ENCODE measurements at regions not wholly inside any gene's neighbourhood (a gene's known extent, or its start where the extent isn't known, plus 50 kb on each side); places are given as distances from the start of the nearest gene placed in this dataset.

DNA sequence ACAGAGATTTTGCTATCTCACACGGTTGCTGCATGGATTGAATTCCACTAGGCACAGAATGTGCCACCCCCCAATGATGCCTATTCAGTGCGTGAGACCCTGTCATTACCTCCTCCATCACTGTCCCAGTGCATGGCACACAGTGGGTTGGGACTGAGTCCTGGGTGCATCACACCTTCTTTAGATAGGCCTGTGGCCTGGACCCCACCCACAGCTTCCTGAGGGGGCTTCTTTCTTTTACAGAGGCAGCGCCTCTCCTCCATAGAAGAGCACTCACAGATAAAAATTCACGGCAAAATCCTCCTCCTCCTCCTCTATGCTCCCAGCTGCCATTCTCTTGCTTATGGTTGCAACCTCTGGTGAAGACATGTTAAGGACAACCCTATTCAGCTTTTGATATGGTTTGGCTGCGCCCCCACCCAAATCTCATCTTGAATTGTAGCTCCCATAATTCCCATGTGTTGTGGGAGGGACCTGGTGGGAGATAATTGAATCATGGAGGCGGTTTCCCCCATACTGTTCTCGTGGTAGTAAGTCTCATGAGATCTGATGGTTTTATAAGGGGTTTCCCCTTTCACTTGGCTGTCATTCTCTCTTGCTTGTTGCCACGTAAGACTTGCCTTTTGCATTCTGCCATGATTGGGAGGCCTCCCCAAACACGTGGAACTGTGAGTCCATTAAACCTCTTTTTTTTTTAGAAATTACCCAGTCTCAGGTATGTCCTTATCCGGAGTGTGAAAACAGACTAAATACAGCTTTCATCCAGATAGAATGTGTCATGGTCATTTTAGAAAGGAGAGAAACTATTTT lies 147.6 kb downstream of the KLF13 start:
- Histone ChIP-seq H3K27ac (ENCODE audit: low read depth in 1 of 3, low read length in 2 of 3) (no peak overlapping the region), H3K4me3 (ENCODE audit: low read depth in 1 of 3, low read length in 3 of 3) (no peak overlapping the region), H3K4me1 (ENCODE audit: control insufficient read depth in 3 of 3, insufficient read depth in 2 of 3, low read depth in 1 of 3, low read length in 2 of 3) (peaks cover 5 to 7% (median 6%) of the 10 kb centered on the region in 3 donors), H3K9me3 (ENCODE audit: control insufficient read depth in 2 of 2, insufficient read depth in 1 of 2, low read depth in 1 of 2, low read length in 1 of 2) (no peaks in the 10 kb centered on the region), H3K27me3 (ENCODE audit: control insufficient read depth in 3 of 3, insufficient read depth in 3 of 3, low read length in 3 of 3) (peaks cover 0 to 2% (median 0%) of the 10 kb centered on the region in 3 donors), H3K36me3 (ENCODE audit: control insufficient read depth in 3 of 3, insufficient read depth in 2 of 3, low read depth in 1 of 3, low read length in 3 of 3) (no peaks in the 10 kb centered on the region)
- WGBS, 3 donors: 79 to 90% (median 83%) methylated on average over 10 of the region's 10 CpGs
- no peak for DNase-seq
- no peak for FAIRE-seq

DNA sequence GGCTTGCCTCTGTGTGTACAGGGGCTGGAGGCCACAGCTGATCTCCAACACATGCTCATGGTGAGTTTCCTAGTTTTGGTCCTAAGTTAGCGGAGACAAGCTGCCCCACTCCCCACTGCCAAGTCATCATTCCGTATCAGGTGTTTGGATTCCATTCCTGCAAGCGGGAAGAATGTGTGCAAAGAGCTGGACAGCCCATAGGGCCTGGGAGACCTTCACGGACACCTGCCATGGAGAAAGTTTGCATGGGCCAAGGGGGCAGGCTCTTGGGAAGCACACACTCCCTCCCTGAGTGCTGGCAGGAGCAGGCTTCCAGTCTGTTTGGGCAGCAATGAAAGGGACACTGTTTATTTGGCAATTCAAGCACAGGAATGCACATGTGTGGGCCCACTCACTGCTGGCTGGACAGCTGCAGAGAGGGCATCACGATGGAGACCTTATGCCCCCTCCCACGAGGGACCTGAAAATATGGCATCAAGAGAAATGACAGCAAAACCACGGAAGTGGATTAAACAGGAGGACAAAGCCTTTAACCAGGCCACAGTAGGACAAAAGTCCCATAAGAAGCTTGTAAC lies 149.7 kb downstream of the KLF13 start:
- Histone ChIP-seq H3K27ac (ENCODE audit: low read depth in 1 of 3, low read length in 2 of 3) (no peak overlapping the region), H3K9me3 (ENCODE audit: control insufficient read depth in 2 of 2, insufficient read depth in 1 of 2, low read depth in 1 of 2, low read length in 1 of 2) (no peaks in the 10 kb centered on the region), H3K27me3 (ENCODE audit: control insufficient read depth in 3 of 3, insufficient read depth in 3 of 3, low read length in 3 of 3) (peaks cover 0 to 7% (median 0%) of the 10 kb centered on the region in 3 donors), H3K4me3 (ENCODE audit: low read depth in 1 of 3, low read length in 3 of 3) (no peak overlapping the region), H3K36me3 (ENCODE audit: control insufficient read depth in 3 of 3, insufficient read depth in 2 of 3, low read depth in 1 of 3, low read length in 3 of 3) (no peaks in the 10 kb centered on the region), H3K4me1 (ENCODE audit: control insufficient read depth in 3 of 3, insufficient read depth in 2 of 3, low read depth in 1 of 3, low read length in 2 of 3) (peaks cover 5 to 7% (median 6%) of the 10 kb centered on the region in 3 donors)
- DNase-seq (no peak), FAIRE-seq (no peak)
- 86 to 92% (median 88%) methylated on average over 7 of the region's 7 CpGs for WGBS, 3 donors

DNA sequence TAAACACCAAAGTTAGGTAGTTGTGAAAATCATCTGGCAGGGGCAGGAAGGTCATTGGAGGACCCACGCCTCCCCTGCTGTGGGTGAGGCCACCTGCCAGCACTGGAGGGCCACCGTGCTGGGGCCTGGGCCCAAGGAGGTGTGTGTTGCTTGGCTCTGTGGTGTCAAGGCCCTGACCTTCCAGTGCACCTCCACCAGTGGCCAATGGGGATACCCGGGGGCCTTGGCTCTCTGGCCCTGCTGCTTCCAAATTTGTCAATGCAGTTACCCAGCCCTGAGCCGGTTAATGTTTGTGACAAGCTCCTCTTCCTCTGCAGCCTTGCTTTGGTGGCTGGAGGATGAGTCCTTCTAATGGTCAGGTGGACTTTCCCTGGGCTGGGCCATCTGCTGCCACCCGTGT lies 150.2 kb downstream of the KLF13 start:
- FAIRE-seq: no peak
- Histone ChIP-seq H3K36me3 (ENCODE audit: control insufficient read depth in 3 of 3, insufficient read depth in 2 of 3, low read depth in 1 of 3, low read length in 3 of 3) (no peaks in the 10 kb centered on the region), H3K27ac (ENCODE audit: low read depth in 1 of 3, low read length in 2 of 3) (no peak overlapping the region), H3K27me3 (ENCODE audit: control insufficient read depth in 3 of 3, insufficient read depth in 3 of 3, low read length in 3 of 3) (peaks cover 0 to 10% (median 0%) of the 10 kb centered on the region in 3 donors), H3K4me1 (ENCODE audit: control insufficient read depth in 3 of 3, insufficient read depth in 2 of 3, low read depth in 1 of 3, low read length in 2 of 3) (peaks cover 5 to 6% (median 5%) of the 10 kb centered on the region in 3 donors), H3K4me3 (ENCODE audit: low read depth in 1 of 3, low read length in 3 of 3) (no peak overlapping the region), H3K9me3 (ENCODE audit: control insufficient read depth in 2 of 2, insufficient read depth in 1 of 2, low read depth in 1 of 2, low read length in 1 of 2) (no peaks in the 10 kb centered on the region)
- WGBS, 3 donors: 84 to 91% (median 86%) methylated on average over 5 of the region's 5 CpGs
- no peak for DNase-seq

DNA sequence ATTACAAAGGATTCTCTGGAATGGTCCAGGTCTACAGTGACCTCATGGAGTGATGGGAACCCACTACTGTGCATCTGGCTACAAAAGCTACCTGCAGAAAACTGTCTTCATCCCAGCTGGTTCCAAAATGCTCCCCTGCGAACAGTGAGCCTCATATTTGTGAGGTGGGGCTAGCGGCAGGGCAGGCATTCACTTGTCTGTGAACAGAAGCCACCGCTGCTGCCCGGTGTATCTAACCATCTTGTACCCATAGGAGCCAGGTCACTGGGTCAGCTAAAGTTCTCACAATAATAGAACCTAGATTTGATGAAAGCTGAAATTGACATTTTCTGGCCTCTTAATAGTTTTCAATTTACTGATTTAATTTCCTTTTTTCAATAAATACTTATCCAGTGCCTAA lies 150.7 kb downstream of the KLF13 start:
- FAIRE-seq: no peak

DNA sequence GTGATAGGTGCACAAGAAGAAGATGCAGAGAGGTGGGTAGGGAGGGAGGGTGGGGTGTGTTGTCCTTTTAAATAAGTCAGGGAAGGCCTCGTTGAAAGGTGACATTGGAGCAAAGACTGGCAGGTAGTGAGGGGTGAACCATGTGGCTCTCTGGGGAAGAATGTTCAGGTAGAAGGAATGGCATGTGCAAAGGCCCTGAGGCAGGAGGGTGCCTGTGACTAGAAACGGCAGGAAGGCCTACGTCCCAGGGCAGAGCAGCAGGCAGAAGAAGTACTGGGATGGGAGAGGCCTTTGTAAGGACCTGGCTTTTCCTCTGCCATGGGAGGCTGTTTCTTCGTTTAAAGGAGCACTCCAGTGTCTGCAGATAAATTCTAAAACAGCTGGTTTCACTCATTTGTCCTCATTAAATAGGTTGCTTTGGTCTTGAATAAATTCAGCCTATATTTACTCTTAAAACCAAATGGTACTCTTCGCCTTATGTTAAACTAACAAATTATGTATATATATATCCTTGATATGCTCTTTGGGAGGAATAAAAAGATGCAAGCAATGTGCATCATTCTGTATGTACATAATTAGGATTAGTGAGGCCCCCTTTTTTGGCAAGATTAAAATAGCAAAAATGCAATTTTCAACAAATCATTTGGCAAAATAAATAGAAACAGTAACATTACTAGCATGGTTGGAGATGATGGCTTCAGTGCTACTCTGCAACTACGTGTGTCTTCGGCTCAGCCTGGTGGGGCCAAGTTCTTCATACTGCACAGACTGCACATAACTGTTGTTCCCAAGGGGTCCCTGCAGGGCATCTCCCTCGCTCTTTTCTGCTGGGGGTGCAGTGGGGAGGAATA lies 151.4 kb downstream of the KLF13 start:
- no peaks in the 10 kb centered on the region for H3K9me3 ChIP-seq (ENCODE audit: control insufficient read depth in 2 of 2, insufficient read depth in 1 of 2, low read depth in 1 of 2, low read length in 1 of 2)
- 77 to 96% (median 91%) methylated on average over 8 of the region's 8 CpGs for WGBS, 3 donors
- peaks cover 0 to 22% (median 0%) of the 10 kb centered on the region in 3 donors for H3K27me3 ChIP-seq (ENCODE audit: control insufficient read depth in 3 of 3, insufficient read depth in 3 of 3, low read length in 3 of 3)
- DNase-seq (no peak), FAIRE-seq (no peak)
- no peak overlapping the region for H3K27ac ChIP-seq (ENCODE audit: low read depth in 1 of 3, low read length in 2 of 3)
- no peak overlapping the region for H3K4me3 ChIP-seq (ENCODE audit: low read depth in 1 of 3, low read length in 3 of 3)
- no peaks in the 10 kb centered on the region for H3K36me3 ChIP-seq (ENCODE audit: control insufficient read depth in 3 of 3, insufficient read depth in 2 of 3, low read depth in 1 of 3, low read length in 3 of 3)
- peaks cover 0 to 3% (median under 1%) of the 10 kb centered on the region in 3 donors for H3K4me1 ChIP-seq (ENCODE audit: control insufficient read depth in 3 of 3, insufficient read depth in 2 of 3, low read depth in 1 of 3, low read length in 2 of 3)

More for the DNA sequence above, 150.7 kb downstream of the KLF13 start:
- H3K27me3 ChIP-seq (ENCODE audit: control insufficient read depth in 3 of 3, insufficient read depth in 3 of 3, low read length in 3 of 3): peaks cover 0 to 14% (median 0%) of the 10 kb centered on the region in 3 donors
- DNase-seq: no peak
- no peak overlapping the region for H3K4me3 ChIP-seq (ENCODE audit: low read depth in 1 of 3, low read length in 3 of 3)
- no peaks in the 10 kb centered on the region for H3K9me3 ChIP-seq (ENCODE audit: control insufficient read depth in 2 of 2, insufficient read depth in 1 of 2, low read depth in 1 of 2, low read length in 1 of 2)
- H3K36me3 ChIP-seq (ENCODE audit: control insufficient read depth in 3 of 3, insufficient read depth in 2 of 3, low read depth in 1 of 3, low read length in 3 of 3): no peaks in the 10 kb centered on the region
- 97 to 100% (median 97%) methylated on average over 4 of the region's 4 CpGs for WGBS, 3 donors
- H3K27ac ChIP-seq (ENCODE audit: low read depth in 1 of 3, low read length in 2 of 3): no peak overlapping the region
- H3K4me1 ChIP-seq (ENCODE audit: control insufficient read depth in 3 of 3, insufficient read depth in 2 of 3, low read depth in 1 of 3, low read length in 2 of 3): peaks cover under 1 to 6% (median 5%) of the 10 kb centered on the region in 3 donors

DNA sequence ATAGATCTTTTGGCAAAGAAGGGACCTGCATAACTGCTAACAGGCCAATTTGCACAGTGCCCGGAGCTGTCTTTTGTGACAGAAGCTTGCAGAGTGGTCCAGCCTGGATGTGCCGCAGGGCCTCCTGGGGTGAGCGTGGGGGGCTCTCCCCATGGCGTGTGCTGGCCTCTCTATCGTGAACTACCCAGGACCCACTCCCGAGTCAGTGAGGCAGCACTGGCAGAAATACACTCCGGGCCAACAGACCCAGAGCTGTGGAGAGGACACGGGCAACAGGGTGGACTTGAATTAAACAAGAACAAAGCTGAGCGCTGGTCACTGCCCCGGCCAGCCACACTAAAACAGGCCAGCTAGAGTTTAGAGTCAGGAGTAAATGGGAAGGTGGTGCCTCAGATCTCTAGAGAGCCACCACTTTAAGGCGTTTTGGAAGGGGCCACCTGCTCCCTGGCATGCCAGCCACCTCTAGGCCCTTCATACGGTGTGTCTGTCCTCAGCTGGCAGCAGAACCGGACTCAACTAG lies 152.1 kb downstream of the KLF13 start:
- Histone ChIP-seq H3K4me3 (ENCODE audit: low read depth in 1 of 3, low read length in 3 of 3) (no peak overlapping the region), H3K9me3 (ENCODE audit: control insufficient read depth in 2 of 2, insufficient read depth in 1 of 2, low read depth in 1 of 2, low read length in 1 of 2) (no peaks in the 10 kb centered on the region), H3K4me1 (ENCODE audit: control insufficient read depth in 3 of 3, insufficient read depth in 2 of 3, low read depth in 1 of 3, low read length in 2 of 3) (no peaks in the 10 kb centered on the region), H3K27ac (ENCODE audit: low read depth in 1 of 3, low read length in 2 of 3) (no peak overlapping the region), H3K36me3 (ENCODE audit: control insufficient read depth in 3 of 3, insufficient read depth in 2 of 3, low read depth in 1 of 3, low read length in 3 of 3) (no peaks in the 10 kb centered on the region), H3K27me3 (ENCODE audit: control insufficient read depth in 3 of 3, insufficient read depth in 3 of 3, low read length in 3 of 3) (peaks cover 0 to 22% (median 0%) of the 10 kb centered on the region in 3 donors)
- DNase-seq: no peak
- WGBS, 3 donors: 89 to 92% (median 90%) methylated on average over 13 of the region's 13 CpGs
- FAIRE-seq: no peak

DNA sequence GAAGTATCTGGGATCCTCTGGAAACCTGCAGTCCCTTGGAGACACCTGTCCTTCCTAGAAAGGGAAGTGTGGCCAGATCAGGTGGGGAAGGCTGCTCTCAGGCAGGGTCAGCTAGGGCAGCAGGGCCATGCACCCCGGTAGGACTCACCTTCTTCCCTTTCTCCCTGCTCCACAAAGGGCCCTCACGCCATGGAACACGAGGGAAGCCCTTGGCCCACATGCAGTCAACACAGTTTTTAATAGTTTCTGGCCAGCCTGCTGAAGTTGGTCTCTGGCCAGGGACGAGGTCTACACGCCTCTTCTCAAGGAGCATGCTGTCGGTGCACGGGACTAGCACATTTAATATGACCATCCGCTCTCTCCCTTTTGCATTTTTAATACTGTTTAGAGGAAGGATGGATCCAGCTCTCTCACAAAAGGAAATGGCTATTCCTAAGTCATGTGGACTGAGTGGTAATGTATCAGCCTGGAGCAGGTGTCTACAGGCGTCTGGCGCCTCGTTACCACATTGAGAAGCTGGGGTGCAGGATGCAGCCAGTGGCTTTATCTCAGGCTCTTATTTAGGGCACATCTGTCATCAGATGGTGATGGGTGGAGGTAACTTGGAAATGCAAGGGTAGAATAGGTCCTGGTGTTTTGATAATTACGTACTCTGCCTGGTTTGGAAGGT lies 153.9 kb downstream of the KLF13 start:
- Histone ChIP-seq H3K27me3 (ENCODE audit: control insufficient read depth in 3 of 3, insufficient read depth in 3 of 3, low read length in 3 of 3) (peaks cover 0 to 36% (median 0%) of the 10 kb centered on the region in 3 donors), H3K9me3 (ENCODE audit: control insufficient read depth in 2 of 2, insufficient read depth in 1 of 2, low read depth in 1 of 2, low read length in 1 of 2) (peaks cover 0 to 3% of the 10 kb centered on the region in 2 donors), H3K4me1 (ENCODE audit: control insufficient read depth in 3 of 3, insufficient read depth in 2 of 3, low read depth in 1 of 3, low read length in 2 of 3) (no peaks in the 10 kb centered on the region), H3K4me3 (ENCODE audit: low read depth in 1 of 3, low read length in 3 of 3) (no peak overlapping the region), H3K27ac (ENCODE audit: low read depth in 1 of 3, low read length in 2 of 3) (no peak overlapping the region), H3K36me3 (ENCODE audit: control insufficient read depth in 3 of 3, insufficient read depth in 2 of 3, low read depth in 1 of 3, low read length in 3 of 3) (no peaks in the 10 kb centered on the region)
- DNase-seq: no peak
- WGBS, 3 donors: 71 to 78% (median 75%) methylated on average over 12 of the region's 12 CpGs
- no peak for FAIRE-seq

Measured in small intestine (tissue), 7 donors.